NCI-H524 treated with DMSO at 0.1 percent for 48 hours (cell line): ENCODE measurements at regions not wholly inside any gene's neighbourhood (a gene's known extent, or its start where the extent isn't known, plus 50 kb on each side); places are given as distances from the start of the nearest gene placed in this dataset.
"Not testable (repeated sequence)": the region's sequence is repeated elsewhere in the genome, so short reads cannot be mapped to it uniquely, and the experiment has no call there.

Experiments
- DNase-seq: peaks from one replicate; lab custom pipeline; 2025; lab: John Stamatoyannopoulos, UW

GRCh38 chr2:153626676-153627075 lies 148.1 kb upstream of the RPRM start:
- no peak for DNase-seq

- DNase-seq: no peak
These were observed 156.9 kb upstream of the RPRM start for GRCh38 chr2:153635494-153635893.

- DNase-seq: no peak
These were observed 162.5 kb upstream of the RPRM start for GRCh38 chr2:153641046-153641445.

- no peak for DNase-seq
These were observed 166.4 kb upstream of the RPRM start for GRCh38 chr2:153644955-153645354.

- DNase-seq: no peak
These were observed 167.0 kb upstream of the RPRM start for GRCh38 chr2:153645599-153645998.

- no peak for DNase-seq
These were observed 179.1 kb upstream of the RPRM start for GRCh38 chr2:153657651-153658050.

GRCh38 chr2:153661801-153662200 lies 183.2 kb upstream of the RPRM start:
- no peak for DNase-seq

GRCh38 chr2:153663371-153663770 lies 184.8 kb upstream of the RPRM start:
- DNase-seq: no peak

- not testable (repeated sequence) for DNase-seq
These were observed 185.4 kb upstream of the RPRM start for GRCh38 chr2:153664009-153664408.

- DNase-seq: no peak
These were observed 188.9 kb upstream of the RPRM start for GRCh38 chr2:153667475-153667874.

- no peak for DNase-seq
These were observed 190.4 kb upstream of the RPRM start for GRCh38 chr2:153668923-153669322.

GRCh38 chr2:153710128-153710527 lies 161.6 kb upstream of the GALNT13 start:
- no peak for DNase-seq

- no peak for DNase-seq
These were observed 156.4 kb upstream of the GALNT13 start for GRCh38 chr2:153715218-153715850.

GRCh38 chr2:153717060-153717459 lies 154.7 kb upstream of the GALNT13 start:
- no peak for DNase-seq

GRCh38 chr2:153739394-153739793 lies 132.3 kb upstream of the GALNT13 start:
- DNase-seq: no peak

GRCh38 chr2:153761936-153762335 lies 109.8 kb upstream of the GALNT13 start:
- no peak for DNase-seq

- no peak for DNase-seq
These were observed 105.3 kb upstream of the GALNT13 start for GRCh38 chr2:153766415-153766814.

- no peak for DNase-seq
These were observed 101.2 kb upstream of the GALNT13 start for GRCh38 chr2:153770359-153770991.

- DNase-seq: no peak
These were observed 91.5 kb upstream of the GALNT13 start for GRCh38 chr2:153780241-153780640.

GRCh38 chr2:153786016-153786415 lies 85.7 kb upstream of the GALNT13 start:
- no peak for DNase-seq

- no peak for DNase-seq
These were observed 84.1 kb upstream of the GALNT13 start for GRCh38 chr2:153787612-153788011.

- no peak for DNase-seq
These were observed 69.1 kb upstream of the GALNT13 start for GRCh38 chr2:153802671-153803070.

GRCh38 chr2:153808679-153809078 lies 63.0 kb upstream of the GALNT13 start:
- DNase-seq: no peak

- no peak for DNase-seq
These were observed 60.2 kb upstream of the GALNT13 start for GRCh38 chr2:153811516-153811915.
